ACHN (cell line): ENCODE measurements at regions not wholly inside any gene's neighbourhood (a gene's known extent, or its start where the extent isn't known, plus 50 kb on each side); places are given as distances from the start of the nearest gene placed in this dataset.
"Not testable (repeated sequence)": the region's sequence is repeated elsewhere in the genome, so short reads cannot be mapped to it uniquely, and the experiment has no call there.

Source experiments
- DNase-seq: peaks from one replicate; pipeline ENCODE4 v3.0.0-alpha.2; 2015
- in situ Hi-C: cut with HindIII; loops from 2 replicates; pipeline ENCODE4 v1.10.0; 2017; ENCODE audit warnings: low sequenced_read_pairs, low pct_ligation_motif_present, low pct_unique_long_range_greater_than_20kb

DNA sequence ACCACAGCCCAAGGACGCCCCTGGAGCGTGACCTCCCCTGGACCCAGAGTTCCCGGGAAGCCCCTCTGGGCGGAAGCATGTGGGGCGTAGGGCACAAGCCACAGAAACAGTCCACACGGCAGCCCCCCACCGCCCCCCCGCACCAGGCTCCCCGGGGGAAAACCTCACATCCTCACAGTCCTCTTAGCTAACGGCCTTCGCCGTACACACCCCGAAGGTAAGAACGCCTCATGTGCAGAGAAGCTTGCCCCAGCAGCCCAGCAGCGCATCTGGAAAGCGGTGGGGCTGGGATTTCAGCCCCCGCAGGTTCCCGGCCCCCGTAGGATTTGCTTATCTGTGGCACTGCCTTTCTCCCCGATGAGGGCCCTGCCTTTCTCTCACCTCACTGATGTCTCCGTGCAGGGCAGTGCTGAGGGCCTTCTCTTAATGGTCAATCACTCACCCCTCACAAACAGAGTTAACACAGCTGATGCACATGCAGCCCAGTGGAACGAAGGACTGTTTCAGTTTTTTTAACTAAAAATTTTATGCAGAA, 309.2 kb downstream of the BRD1 start:
- no peak for DNase-seq
- in situ Hi-C loops, result no loop called here

DNA sequence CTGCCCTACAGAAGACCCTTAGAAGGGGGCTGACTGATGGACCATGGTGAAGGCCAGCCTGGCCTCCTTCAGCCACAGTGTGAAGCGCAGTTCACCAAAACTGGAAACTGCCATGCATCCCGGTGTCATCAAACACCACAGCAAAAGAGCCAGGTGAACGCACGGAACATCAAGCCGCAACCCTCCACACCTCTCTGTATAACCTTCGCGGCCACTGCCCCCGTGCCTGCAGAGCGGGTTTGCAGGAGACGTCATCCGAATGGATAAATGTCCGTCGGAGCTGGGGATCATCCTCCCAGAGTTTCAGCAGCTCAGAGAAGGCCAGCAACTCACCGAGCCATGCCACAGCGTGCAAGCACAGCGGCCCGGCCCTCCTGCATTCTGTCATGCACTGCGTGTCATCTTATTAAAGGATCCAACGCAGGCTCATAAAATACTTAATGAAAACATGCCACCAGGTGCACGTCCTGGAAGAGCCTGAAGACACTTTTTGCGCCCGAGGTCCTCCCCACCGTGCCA, 309.9 kb downstream of the BRD1 start:
- in situ Hi-C loops, result no loop called here
- DNase-seq, result no peak

GRCh38 chr22:49517211-49517610, 310.5 kb downstream of the BRD1 start:
- no peak for DNase-seq
- in situ Hi-C loops, result no loop called here

GRCh38 chr22:49515475-49515874, 312.2 kb downstream of the BRD1 start:
- in situ Hi-C loops, result no loop called here

DNA sequence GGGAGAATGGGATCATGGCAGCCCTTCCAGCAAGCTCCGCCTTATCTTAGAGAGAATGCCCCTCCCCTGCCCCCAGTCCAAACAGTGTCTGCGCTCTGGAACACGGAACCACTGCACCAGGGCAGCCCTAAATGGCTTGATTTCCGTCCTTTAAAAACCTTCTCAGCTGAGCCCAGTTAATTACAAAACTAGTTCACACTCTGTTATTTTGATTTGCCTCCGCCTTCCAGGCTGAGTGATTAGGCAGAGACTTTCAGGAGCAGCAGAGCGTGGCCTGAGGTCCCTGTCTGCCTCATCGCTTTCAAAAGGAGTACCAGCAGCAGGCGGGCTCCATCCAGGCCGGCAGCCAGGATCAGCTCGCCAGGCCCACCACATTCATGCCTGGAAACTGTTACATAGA, 313.0 kb downstream of the BRD1 start:
- in situ Hi-C loops, result no loop called here
- no peak for DNase-seq

More at GRCh38 chr22:49515475-49515874, 312.2 kb downstream of the BRD1 start:
- DNase-seq, result no peak

GRCh38 chr22:49514211-49514610, 313.5 kb downstream of the BRD1 start:
- in situ Hi-C loops, result no loop called here

GRCh38 chr22:49513358-49513851, 314.3 kb downstream of the BRD1 start:
- DNase-seq, result no peak
- in situ Hi-C loops, result no loop called here

More at GRCh38 chr22:49514211-49514610, 313.5 kb downstream of the BRD1 start:
- no peak for DNase-seq

DNA sequence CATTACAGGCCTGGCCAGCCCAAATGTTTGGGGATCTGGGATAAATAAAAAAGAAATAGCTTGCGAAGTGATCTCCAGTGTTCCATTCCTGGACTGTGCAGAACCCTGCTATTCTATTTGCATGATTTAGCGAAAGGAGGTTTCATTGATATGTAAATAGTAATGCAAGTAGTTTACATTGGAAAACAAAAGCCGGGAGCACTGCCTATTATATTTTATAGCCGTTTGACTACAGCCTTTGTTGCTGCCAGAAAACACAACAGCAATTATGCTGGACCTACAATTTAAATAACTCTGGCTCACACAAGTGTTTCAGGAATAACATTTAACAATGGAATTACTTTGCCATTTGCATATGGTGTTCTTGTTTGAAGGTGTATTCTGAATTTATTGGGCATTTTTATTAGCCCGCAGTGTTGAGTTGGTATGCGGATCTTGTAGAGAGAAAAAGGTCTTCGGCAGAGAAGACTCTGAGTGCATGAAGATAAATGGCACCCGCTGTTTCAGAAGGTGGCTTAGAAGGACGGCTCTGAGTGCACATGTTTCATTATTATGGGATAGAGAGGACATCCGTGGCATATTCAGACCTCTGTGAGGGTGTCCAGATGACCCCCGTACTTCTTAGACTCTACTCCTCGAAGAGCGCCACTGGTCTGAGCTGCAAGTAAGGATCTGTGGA, 315.0 kb downstream of the BRD1 start:
- in situ Hi-C loops, result no loop called here
- no peak for DNase-seq

- in situ Hi-C loops, DNase-seq: not testable (repeated sequence)
Measured at GRCh38 chr22:49511393-49512189, 316.1 kb downstream of the BRD1 start.

DNA sequence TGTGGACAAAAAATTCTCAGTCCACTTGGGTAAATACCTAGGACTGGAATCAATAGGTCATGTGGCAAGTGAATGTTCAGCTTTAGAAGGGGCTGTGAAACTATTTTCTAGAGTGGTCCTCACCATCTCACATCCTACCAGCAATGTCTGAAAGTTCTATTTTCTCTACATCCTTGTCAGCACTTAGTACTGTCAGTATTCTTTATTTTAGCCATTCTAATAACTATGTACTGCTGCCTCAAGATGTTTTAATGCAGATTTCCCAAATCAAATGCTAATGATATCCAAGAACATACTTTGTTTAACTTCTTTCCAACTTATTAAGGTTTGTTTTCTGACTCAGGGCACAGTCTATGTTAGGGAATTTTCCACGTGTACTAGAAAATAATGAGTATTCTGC, 317.0 kb downstream of the BRD1 start:
- in situ Hi-C loops, result no loop called here

DNA sequence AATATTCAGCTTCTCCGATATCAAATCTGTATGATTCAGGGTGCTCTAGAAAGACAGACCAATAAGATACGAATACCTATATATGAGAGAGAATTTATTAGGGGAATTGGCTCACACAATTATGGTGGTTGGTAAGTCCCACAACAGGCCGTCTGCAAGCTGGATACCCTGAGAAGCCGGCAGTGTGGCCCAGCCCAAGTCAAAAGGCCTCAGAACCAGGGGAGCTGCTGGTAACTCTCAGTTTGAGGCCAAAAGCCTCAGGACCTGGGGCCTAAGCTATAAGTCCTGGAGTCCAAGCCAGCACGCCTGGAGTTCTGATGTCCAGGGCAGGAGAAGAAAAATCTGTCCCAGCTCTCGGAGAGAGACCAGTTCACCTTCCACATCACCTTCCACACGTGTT, 318.7 kb downstream of the BRD1 start:
- DNase-seq, result no peak
- in situ Hi-C loops, result no loop called here

More for the DNA sequence above, 317.0 kb downstream of the BRD1 start:
- DNase-seq, result no peak

DNA sequence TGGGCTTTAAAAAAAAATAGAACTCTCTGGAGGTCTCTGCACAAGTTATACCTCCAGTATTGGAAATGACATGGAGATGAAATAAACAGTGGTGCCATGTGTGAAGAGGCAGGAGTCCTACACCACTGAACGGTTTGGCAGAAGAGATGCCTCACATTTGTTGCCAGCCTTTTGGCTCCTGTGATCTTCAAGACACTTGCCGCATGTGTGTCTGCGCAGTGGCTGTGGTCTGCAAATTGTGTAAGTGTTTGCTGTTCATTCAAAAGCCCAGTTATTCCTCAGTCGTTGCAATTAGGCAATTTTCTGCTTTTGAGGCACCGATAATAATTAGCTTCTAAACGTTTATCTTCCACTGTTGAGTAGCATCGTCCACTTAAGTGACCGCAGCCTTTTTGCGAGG, 319.1 kb downstream of the BRD1 start:
- DNase-seq, result no peak
- in situ Hi-C loops, result no loop called here

DNA sequence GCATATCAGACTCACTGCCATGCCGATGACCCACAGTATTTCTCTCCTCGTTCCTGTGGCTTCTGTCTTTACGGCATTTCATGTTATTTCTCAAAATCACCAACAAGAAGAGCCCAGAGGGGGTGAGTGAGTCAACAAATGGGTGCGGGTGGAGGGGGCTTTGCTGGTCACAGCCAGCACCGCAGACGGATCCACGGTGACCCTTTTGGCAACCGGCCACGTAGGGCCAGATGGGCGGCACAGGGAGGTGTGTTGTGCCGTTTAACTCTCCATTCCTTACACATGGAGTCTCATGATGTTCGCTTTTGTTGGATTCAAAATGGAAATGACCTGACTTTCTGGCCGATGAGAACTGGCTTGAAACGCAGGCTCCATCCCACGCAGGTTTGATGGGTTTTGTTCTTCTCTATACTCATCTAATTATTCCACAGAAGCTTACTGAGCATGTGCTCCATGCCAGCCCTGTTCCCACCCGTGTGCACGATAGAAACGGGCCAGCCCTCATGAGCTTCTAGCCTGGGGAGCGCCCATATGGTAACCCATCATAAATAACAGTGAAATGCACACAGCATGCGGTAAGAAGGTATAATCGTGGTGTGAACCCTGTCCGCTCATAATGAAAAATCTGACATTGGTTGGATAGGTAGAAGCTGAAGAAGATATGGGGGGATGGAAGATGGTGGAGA, 319.9 kb downstream of the BRD1 start:
- DNase-seq, result no peak
- in situ Hi-C loops, result no loop called here

GRCh38 chr22:49506010-49506400, 321.7 kb downstream of the BRD1 start:
- in situ Hi-C loops, result no loop called here
- DNase-seq, result no peak

- in situ Hi-C loops, result no loop called here
- DNase-seq, result no peak
Measured at GRCh38 chr22:49505337-49506009, 322.2 kb downstream of the BRD1 start.

- DNase-seq, result no peak
- in situ Hi-C loops, result no loop called here
Measured at GRCh38 chr22:49503896-49504521, 323.7 kb downstream of the BRD1 start.

GRCh38 chr22:49503321-49503720, 324.4 kb downstream of the BRD1 start:
- no peak for DNase-seq
- in situ Hi-C loops, result no loop called here
